ENCODE measurements at regions not wholly inside any gene's neighbourhood (a gene's known extent, or its start where the extent isn't known, plus 50 kb on each side); places are given as distances from the start of the nearest gene placed in this dataset.

DNA sequence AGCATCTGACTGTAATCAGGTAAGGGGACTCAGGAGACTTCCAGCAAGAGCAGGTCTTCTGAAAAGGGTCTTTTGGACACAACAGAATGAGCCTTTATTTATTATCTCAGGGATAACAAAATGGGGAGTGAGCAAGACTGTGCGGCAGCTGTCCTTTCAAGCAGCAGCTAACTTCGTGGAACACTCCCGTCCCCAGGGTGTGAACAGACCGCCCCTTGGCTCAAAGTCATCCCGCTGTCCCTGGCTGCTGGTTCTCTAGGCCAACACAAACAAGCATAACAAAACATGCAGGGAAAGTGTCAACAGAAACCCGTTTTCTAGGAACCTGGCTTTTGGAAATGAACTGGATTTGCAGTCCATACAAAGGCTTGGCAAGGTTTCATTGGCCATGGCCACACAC, 787.9 kb upstream of the FANCL start:
- no peak for DNase-seq

DNA sequence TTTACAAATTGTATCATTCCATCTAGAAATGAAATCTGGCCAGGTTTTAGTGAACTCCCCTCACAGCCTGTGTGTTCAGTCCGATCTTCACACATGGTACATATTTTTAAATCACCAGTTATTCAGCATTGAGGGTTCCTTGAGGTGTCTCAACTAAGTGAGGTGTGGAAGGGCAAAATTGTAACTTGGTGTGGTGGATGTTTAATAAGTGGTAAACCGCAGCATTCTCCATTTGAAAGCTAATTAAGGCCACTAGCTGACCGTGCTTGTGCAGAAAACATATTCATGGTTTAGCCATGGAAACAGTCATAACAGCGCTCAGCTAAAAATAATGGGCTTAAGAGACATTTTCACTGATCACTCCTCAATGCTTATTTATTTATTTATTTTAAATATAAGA, 786.2 kb upstream of the FANCL start:
- DNase-seq: no peak

DNA sequence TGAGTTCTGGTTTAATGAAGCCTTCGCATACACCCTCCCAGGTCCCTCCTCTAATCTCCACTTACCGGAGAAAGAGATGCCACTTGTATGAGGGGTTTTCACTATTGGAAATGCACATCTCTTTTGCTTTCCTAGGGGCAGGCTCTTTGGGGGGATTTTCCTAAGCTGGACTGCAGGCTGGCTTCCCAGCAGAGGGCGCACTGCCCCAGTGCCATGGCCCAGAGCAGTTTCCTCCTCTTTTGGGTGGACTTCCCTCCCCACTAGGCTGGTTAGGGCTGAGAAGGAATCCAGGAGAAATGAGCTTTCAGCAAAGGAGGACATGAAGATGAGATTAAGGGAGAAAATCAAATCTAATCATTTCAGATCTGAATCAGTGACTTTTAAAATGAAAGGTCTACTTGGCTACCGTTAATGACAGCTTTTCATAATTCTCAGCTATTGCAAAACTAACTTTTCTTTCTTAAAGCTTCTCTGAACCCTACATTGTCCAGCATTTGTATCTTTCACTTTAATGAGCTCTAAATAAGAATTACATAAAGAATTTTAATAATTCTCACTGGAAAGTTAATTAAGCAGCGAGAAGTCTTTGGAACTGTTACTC, 784.1 kb upstream of the FANCL start:
- DNase-seq: peak; percentile 75

DNA sequence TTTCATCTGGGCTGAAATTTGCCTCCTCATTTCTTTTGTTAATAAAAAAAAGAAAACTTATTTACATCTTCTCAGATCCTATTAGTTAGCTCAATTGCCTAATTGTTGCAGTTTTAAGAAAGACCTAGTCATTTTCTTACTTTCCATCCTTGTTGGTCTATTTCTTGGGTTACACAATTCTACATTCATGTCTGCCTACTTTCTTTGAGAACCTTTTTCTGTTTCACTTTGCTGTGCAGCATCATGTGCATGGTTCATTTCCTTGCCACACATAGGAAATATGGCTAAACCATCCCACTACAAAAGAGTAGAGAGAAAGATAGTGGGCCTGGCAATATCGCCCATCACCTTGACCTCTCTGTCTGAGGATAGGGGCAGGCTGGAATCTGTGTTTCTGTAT, 780.7 kb upstream of the FANCL start:
- DNase-seq: no peak

DNA sequence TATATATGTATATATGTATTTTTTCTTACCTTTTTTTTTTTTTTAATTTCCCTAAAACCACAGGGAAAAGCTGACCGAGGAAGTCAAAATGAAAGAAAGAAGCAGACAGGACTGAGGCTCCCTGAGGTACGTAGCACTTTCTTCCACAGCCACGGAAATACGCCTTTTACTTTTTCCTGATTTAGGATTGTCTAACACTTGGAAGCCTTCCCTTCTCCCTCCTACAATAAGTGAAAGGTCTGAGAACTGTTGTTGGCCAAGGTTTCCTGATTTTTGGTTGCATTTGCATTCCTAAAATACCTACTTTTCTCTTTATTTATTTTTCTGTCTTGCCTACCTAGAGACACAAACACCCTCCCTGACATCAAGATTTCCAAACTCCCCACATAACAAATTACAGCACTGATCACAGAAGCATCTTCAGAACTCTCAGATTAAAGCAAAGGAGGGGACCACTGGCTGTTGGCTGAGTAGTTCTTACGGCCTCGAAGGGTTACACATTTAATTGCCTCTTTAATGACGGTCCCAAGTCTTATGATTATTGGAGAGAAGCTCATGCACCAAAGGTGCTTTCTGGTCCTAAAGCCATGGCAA, 778.5 kb upstream of the FANCL start:
- DNase-seq: no peak

DNA sequence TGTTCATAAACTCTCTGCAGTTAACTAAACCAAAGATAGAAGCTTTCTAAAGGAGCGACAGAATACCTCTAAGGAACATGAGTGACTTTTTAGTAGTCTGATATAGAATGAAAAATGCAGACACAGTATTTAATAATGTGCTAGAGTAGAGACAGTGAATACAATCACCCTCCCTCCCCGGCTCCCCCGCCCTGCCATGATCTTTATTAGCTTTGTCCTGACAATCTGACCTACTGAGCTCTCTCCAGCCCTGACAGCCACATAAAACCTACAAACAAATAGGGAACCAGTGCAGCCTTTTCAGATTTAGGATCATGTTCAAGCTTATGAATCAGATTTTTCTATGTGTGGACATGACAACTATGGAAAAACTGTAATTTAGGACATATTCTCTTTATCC, 777.6 kb upstream of the FANCL start:
- DNase-seq: no peak

DNA sequence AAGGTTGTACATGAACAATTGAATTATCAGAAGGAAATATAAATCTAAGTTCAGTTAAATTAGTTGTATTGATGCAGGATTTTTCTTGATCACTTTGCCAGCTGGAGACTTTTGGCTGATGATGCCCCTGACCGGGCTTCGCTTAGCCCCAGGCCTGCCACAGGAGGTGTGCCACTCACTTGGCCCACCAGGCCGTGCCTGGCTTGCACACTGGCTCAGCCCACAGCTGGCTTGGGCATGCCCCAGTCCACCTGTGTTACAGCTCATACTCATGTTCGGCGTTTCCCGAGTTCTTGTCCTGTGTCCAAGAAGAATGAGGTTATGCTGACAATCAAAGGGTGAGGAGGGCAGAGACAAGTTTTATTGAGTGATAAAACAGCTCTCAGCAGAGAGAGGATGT, 773.9 kb upstream of the FANCL start:
- no peak for DNase-seq

DNA sequence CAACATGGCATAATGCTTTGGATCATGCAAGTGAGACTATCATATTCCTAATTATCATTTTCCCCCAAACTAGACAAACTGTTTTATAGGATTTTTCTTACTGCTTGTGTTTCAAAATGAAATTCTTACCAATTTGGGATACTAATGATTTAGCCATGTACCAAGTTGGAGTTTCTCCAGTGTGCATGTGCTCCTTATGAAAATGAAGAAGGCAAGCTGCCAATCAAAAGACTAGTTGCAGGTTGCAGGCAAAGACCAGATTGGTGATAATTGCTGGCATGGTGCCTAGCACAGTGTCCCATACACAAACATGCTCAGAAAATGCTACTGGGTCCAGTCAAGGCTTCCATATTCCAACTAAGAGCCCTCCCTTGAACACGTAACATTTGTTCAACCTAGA, 771.8 kb upstream of the FANCL start:
- no peak for DNase-seq

DNA sequence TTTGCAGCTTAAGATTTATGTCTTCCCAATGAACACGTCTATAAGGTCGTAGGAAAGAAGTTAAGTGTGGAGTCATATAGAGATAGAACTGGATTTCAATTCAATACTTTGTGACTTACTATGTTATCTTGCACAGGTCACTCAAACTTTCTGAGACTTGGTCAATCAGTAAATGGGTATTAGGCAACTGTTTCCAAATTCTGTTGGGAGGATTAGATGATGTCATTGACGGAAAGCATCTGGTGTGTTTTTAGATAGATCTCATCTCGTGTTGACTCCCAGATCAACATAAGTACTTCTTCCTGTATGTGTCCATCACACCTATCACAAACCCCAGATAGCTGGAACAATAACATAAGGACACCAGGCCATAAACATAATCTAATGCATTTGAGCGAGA, 771.1 kb upstream of the FANCL start:
- DNase-seq: peak; percentile 88

DNA sequence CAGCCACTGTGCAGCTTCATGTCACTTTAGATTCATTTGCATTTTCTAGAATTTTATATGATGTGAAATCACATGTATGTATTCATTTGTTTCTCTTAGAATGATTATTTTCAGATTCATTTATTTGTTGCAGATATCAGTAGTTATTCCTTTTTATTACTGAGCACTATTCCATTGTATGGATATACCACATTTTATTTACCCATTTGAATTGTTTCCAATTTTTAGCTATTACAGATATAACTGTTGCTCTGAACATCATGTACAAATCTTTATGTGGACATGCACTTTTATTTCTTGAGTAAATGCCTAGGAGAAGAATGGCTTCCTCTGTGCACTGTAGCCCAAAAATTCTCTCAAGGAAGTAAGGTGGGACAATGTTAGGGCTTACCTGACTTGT, 767.8 kb upstream of the FANCL start:
- no peak for DNase-seq

DNA sequence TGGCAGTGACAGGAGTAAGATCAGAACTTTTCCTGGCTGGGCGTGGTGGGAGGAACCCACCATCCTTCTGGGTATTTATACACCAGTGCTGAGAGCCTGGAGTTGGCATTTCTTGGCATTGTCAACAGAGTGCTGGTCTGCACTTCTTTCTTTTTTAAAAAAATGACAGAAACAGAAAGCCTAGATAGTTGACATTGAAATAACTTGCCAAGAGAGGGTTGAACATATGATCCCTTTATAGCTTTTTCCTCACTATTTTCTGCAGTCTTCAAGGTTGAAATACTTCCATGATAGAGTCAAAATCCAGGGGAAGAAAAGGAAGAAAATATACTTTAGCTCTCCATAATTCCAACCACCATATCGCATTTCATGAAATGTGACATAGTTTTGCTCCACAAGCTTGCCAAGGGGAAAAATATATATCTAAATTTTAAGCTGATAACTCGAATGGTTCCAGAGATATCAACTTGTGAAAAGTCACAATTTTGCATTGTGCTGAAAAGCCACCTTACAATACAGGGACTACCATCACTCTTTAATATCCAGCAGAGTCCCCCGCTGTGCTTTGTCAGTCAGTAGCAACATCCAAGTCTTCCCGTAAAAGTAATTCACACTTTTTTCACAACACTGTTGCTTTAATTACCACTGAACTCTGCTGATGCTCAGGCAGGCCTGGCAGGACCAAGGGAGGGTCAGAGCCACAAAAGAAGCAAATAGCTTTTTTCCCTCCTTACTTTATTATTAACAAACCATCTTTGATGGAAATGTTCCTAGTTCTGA, 764.9 kb upstream of the FANCL start:
- DNase-seq: no peak

DNA sequence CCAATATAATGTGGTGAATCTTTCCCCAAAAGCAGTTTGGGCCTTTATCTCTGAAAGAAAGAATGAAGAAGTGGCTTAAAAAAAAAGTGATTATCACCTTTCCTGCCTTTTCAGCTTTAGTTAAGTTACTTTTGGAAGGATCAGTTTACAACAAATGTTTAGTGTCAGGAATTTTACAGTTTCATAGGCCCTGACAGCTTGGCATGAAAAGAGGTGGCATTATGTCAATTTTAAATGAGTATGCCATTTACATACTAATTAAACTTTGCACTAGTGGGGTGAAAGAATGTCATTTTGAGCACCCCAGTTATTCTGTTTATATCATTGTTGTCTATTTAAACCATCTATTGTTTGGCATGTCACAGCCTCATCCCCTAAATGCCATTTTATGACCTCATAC, 763.5 kb upstream of the FANCL start:
- DNase-seq: no peak

DNA sequence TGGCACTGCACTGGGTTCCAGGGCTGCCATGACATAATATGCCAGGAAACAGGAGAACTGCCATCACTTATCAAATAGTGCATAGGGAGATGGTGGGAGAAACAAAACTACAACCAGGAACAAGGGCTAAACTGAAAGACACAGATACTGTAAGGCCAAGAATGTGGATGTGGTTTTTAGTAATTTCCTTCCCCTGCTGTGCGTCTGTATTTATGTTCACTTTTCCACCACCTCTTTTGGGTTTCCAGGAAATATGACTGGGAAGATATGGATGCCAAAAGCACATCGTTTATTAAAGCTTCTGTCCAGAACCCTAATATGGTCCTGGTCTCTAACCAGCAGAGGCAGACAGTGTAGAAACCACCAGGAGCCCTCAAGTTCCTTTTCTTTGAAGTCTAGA, 759.7 kb upstream of the FANCL start:
- no peak for DNase-seq

DNA sequence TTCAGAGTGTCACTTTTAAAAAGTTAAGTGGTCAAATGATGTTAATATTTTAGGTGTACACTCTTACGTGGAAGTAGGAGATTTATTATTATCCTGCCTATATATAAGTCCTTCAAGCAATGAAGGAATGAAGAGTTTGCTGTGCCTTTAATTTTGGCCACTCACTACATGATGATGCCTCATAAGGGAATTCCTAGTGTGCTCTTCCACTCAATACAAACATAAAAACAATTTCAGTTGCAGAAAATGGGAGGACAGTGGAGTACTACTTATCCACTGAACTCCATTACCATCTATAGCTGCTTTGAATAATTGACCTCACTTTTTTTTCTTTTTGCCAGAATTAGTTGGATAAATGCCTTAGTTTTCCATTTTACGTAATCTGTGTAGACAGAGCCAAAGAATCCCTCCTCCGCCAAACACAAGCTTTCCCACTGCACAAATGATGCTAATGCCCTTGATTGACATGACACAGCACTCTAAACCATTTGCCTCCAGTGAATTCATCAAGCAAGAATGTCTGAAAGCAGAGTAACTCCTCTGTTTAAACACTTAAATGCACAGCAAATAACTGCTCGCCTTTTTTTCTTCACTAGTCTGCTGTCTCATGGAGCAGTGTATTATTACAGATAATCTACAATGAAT, 751.1 kb upstream of the FANCL start:
- DNase-seq: no peak

DNA sequence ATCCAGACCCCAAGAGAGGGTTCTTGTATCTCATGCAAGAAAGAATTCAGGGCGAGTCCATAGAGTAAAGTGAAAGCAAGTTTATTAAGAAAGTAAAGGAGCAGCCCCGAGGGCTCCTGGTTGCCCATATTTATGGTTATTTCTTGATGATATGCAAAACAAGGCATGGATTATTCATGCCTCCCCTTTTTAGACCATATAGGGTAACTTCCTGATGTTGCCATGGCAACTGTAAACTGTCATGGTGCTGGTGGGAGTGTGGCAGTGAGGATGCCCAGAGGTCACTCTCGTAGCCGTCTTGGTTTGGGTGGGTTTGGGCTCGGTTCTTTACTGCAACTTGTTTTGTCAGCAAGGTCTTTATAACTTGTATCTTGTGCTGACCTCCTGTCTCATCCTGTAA, 750.2 kb upstream of the FANCL start:
- no peak for DNase-seq

DNA sequence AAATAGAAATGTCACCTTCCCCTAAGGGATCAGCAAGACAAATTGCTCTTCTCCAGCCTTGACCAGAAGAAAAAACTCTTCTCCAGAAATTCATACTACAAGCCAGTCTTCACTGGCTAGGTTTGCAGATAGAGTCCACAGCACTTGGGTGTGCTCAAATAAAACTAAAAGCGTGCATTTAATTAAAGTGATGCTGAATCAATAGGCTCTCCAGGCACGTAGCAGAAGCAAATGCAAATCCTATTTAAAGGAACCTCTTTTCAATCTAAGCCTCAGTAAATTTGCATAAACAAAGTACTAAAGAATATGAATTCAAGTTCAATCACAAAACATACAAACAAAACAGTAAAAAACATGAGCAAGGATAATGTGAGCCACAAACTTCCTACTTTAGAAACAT, 744.4 kb upstream of the FANCL start:
- DNase-seq: no peak

DNA sequence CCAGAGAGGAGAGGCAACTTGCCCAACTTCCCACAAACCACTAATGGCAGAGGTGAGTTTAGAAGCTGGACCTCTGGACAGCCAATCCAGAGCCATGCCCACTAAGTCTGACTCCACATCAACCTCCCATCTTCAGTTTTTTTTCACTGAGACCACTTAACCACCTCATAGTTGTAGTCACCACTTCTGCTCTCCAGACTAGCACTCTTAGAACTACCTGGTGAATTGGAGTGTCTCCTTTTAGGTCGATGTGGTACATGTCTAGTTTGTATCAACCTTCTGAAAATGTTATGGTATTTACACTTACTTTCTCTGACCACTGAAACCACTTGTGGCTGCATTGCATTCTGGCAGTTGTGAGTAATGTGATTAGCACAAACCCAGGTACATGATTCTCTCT, 743.6 kb upstream of the FANCL start:
- no peak for DNase-seq

DNA sequence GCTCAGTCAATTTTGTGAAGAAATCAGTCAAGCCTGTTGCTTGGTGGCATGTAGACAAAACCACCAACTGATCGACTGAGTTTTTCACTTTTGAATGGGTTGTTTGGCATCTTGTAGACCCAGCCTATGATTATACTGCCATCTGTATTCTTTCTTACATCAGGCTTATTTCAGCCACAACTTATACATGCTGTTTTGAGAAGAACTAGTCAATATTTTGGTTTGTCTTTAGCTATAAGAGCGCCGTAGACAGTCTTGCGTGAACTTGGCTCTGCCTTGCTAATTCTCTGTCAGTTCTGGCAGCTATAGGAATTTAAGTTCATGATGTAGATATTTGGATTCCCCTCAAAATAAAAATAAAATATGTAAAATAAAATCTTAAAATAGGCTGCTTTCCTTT, 742.0 kb upstream of the FANCL start:
- no peak for DNase-seq

DNA sequence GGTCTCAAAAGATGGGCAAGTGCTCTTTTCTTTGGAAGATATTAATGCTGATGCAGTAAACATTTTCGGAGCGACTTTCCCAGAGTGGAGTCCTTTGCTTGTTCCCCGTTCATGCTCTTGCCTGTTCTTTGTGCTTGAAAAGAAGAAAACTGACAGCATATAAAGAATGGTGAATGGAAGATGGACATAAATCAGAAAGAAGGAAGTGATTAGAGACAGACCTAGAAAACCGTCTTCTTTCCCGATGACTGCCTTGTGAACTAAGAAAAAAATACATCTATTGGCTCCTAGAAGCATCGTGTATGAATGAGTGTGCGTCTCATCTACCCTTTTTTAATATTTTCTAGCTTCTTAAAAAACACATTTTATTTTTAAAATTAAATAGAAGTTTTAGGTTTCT, 740.1 kb upstream of the FANCL start:
- DNase-seq: no peak

DNA sequence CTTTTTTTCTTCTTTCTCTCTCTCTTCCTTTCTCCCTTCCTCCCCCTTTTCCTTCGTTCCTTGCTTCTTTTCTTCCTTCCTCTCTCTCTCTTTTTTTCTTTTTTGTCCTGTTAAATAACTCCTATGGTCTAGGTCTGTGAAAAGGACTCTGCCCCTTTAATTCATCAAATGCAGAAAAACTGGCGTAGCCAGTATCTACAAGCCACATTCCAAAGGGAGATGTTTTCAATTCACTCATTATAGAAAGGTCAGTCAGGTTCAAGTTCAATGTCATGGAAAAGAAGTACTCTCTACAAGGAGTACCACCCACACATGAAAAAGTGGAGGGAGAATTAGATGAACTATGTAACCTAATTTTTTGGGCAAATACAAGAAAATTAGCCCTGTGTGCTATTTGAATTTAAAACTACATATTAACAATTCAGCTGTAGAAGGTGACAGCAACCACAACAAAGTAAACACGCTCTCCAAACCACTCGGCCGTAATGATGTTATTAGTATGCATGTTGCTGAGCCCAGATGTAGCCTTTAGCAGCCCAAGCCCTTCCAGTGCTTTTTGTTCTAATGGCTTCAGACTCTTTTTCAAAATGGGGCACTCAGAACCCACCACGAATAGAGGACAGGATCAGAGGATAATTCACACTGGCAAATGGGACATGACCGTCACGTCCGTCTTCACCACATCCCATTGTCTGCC, 735.4 kb upstream of the FANCL start:
- no peak for DNase-seq

DNA sequence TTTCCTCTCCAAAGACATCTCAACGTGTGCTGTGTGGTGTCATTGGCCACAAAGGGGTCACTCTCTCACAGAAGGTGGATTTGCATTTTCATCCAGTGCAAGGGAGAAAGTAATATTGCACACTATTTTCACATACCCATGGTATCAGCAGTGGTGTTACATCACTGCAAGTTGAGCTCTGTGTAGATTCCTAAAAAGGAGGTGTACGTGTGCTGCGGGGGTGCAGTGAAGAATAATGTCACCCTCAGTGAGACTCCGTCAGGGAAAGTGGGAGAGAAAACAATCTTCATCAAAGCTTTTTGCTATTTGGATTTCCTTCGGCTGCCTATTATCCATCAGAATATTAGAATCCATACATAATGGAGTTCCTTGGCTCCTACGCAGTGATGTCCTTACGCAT, 733.8 kb upstream of the FANCL start:
- no peak for DNase-seq

DNA sequence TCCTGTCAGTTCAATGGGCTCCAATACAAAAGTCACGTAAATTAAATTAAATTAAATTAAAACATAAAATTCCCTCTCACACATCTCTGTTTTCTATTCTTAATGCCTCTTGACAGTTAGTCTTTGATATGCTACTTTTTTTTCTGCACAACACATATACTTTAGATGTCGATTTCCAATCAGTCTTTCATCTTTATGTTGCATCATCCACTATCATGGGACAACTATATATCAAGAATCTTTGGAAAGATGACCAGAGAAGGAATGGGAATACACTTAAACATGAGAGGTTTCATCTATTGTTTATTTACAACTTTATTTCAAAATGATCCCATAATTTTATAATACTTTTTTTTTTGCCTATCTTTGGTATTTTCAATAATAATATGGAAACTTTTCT, 733.3 kb upstream of the FANCL start:
- DNase-seq: no peak

DNA sequence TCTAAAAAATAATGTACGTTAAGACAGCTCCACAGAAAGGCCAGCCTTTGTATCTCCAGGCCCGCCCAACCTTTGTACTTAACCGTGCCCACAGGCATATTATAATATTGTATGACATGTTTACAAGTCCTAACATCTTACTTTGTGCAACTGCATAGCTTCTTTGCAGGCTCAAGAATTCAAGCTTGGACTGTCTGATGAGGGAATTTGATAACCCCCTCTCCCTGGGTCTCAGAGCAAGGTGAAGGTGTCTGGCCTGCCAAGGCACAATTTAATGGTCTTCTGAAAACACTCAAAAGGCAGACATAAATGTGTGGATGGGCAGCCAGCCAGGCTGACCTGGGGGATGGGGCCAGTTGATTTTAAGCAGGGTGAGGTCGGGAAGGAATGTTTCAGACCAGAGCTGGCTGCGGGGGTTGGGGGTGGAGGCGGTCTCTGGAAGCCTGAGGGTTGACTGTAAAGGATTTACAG, 732.7 kb upstream of the FANCL start:
- no peak for DNase-seq

Measured in NCI-H82 (cell line).